Ovary (tissue), 7 donors: ENCODE measurements at regions not wholly inside any gene's neighbourhood (a gene's known extent, or its start where the extent isn't known, plus 50 kb on each side); places are given as distances from the start of the nearest gene placed in this dataset.

Experiments used
- DNase-seq, 5 donors: peaks; one replicate each; pipeline ENCODE4 v3.0.0-alpha.2; 2019 to 2020
- H3K27ac ChIP-seq, 2 donors: fragments of 200-600 bp; one replicate each; pipeline versions ENCODE4 v1.5.1 to v1.8.0; 2019 to 2022
- H3K27me3 ChIP-seq: fragments of 200-600 bp; one replicate; pipeline ENCODE4 v1.8.0; 2022
- H3K36me3 ChIP-seq: fragments of 200-600 bp; sonication (generic); one replicate; pipeline ENCODE4 v1.5.1; 2019
- H3K4me1 ChIP-seq: one replicate; pipeline ENCODE4 v1.8.1; 2013; ENCODE audit warnings: mild to moderate bottlenecking, moderate library complexity; ENCODE audit not compliant: insufficient read depth
- H3K4me3 ChIP-seq: fragments of 200-600 bp; sonication (generic); one replicate; pipeline ENCODE4 v1.5.1; 2017
- H3K9me3 ChIP-seq, 2 donors: fragments of 200-600 bp in 1 of 2; sonication (generic) in 1 of 2; one replicate each; pipeline versions ENCODE4 v1.5.1 to v1.8.1; 2013 to 2019; ENCODE audit warnings: mild to moderate bottlenecking in 1 of 2, moderate library complexity in 1 of 2
- EP300 ChIP-seq: sonication (generic); formaldehyde crosslinking; IDR thresholded peaks from one replicate; pipeline ENCODE4 v1.6.1; 2017; ENCODE audit warnings: antibody characterized with exemption
- POLR2A ChIP-seq: fragments of 450-650 bp; IDR thresholded peaks from one replicate; pipeline ENCODE4 v1.6.1; 2017; ENCODE audit warnings: antibody characterized with exemption, mild to moderate bottlenecking, moderate library complexity
- WGBS, 3 donors: extraction: QIAGEN DNeasy Blood & Tissue Kit in 1 of 3; methylation state at CpG; one replicate each; pipeline versions ENCODE4 v1.1.5 to v1.1.7; 2013 to 2017; 5-methylcytosine and 5-hydroxymethylcytosine counted together
- intact Hi-C, 4 donors: fragments of 100-400 bp; cut with DNase I; formaldehyde crosslinking; loops; one replicate each; pipeline versions ENCODE4 v1.11.0 to v1.15.1; 2022 to 2023
- TF ChIP-seq, protein P1 (sequence below), 3 donors: fragments of 450-650 bp in 2 of 3; fragments of 200-600 bp in 1 of 3; IDR thresholded peaks; one replicate each; pipeline versions ENCODE4 v1.5.1 to v1.8.0; 2016 to 2022; ENCODE audit warnings: antibody characterized with exemption in 3 of 3, mild to moderate bottlenecking in 1 of 3
- donor health status: DM: no; HTN: no; CAD: no; lungs with moderate emphysema.
- donor health status: DM: no; HTN: no; CAD: no.
- donor health status: Bipolar disorder and iron deficiency.
- donor health status: DM: no; HTN: no; CAD: no.
- donor health status: DM: yes; HTN: yes; CAD: no.

DNA sequence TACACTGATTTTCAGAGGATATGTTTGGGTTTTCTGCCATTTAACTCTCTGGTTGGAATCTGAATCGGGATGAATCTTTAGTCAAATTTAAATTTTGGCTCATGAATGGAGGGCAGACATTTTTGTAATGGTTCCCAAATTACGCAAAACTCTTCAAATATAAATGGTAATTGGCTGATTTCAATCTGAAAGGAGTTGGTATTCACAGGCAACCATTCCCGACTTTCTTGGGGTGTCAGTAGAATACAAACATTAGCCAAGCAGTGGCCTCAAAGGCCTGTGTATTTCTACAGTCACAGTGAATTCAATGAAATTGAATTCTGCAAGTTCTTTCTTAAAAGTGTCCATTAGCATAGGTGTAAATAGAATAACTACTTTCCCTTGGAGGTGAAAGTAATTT lies 668.8 kb upstream of the PRKX start:
- no peak overlapping the region for H3K4me3 ChIP-seq
- H3K4me1 ChIP-seq = no peaks in the 10 kb centered on the region
- WGBS, 3 donors = 41 to 43% (median 42%) methylated on average over 3 of the region's 3 CpGs
- no peak for DNase-seq
- no peaks in the 10 kb centered on the region for H3K9me3 ChIP-seq
- H3K36me3 ChIP-seq = no peaks in the 10 kb centered on the region
- no peak overlapping the region for H3K27ac ChIP-seq
- no peak for TF ChIP-seq EP300
- TF ChIP-seq POLR2A = no peak
- TF ChIP-seq, protein P1, sequence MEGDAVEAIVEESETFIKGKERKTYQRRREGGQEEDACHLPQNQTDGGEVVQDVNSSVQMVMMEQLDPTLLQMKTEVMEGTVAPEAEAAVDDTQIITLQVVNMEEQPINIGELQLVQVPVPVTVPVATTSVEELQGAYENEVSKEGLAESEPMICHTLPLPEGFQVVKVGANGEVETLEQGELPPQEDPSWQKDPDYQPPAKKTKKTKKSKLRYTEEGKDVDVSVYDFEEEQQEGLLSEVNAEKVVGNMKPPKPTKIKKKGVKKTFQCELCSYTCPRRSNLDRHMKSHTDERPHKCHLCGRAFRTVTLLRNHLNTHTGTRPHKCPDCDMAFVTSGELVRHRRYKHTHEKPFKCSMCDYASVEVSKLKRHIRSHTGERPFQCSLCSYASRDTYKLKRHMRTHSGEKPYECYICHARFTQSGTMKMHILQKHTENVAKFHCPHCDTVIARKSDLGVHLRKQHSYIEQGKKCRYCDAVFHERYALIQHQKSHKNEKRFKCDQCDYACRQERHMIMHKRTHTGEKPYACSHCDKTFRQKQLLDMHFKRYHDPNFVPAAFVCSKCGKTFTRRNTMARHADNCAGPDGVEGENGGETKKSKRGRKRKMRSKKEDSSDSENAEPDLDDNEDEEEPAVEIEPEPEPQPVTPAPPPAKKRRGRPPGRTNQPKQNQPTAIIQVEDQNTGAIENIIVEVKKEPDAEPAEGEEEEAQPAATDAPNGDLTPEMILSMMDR (IDR thresholded peaks at IDR 0.05) = no peak
- intact Hi-C loops = no loop called here
- no peaks in the 10 kb centered on the region for H3K27me3 ChIP-seq

DNA sequence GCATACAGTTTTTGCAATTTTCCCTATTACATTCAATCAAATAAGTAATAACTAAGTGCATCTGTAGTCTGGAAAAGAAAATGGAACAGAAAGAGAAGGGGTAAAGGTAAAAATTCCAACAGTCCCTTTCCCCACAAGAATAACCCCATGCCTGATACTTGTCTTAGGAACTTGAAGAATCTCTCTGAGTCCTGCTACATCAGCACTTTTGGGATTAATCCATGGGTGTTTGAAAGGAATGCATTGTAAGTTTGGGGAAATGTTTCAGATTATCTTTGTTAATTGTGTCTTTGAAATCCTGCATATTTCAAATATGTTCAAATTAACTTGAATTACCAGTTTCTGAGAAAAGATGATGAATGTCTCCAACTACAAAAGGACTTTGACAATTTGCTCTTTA lies 667.3 kb upstream of the PRKX start:
- Histone ChIP-seq H3K27me3 (no peaks in the 10 kb centered on the region), H3K4me3 (no peak overlapping the region), H3K36me3 (no peaks in the 10 kb centered on the region), H3K4me1 (no peaks in the 10 kb centered on the region), H3K27ac (no peak overlapping the region), H3K9me3 (no peaks in the 10 kb centered on the region)
- intact Hi-C loops = no loop called here
- TF ChIP-seq, protein P1 (IDR thresholded peaks at IDR 0.05) = no peak
- no peak for TF ChIP-seq EP300
- TF ChIP-seq POLR2A = no peak
- DNase-seq = no peak

- H3K9me3 ChIP-seq = no peaks in the 10 kb centered on the region
- WGBS, 3 donors = 91 to 100% (median 92%) methylated on average over 1 of the region's 1 CpG
- TF ChIP-seq EP300 (no peak), POLR2A (no peak)
- TF ChIP-seq, protein P1 (IDR thresholded peaks at IDR 0.05) = no peak
- no peak overlapping the region for H3K27ac ChIP-seq
- H3K4me1 ChIP-seq = no peaks in the 10 kb centered on the region
- intact Hi-C loops = no loop called here
- H3K4me3 ChIP-seq = no peak overlapping the region
- DNase-seq = no peak
- H3K36me3 ChIP-seq = no peaks in the 10 kb centered on the region
- no peaks in the 10 kb centered on the region for H3K27me3 ChIP-seq
These were observed 665.6 kb upstream of the PRKX start for GRCh38 chrX:4379071-4379470.

- no peak for DNase-seq
- Histone ChIP-seq H3K9me3 (no peaks in the 10 kb centered on the region), H3K27me3 (no peaks in the 10 kb centered on the region), H3K4me1 (no peaks in the 10 kb centered on the region), H3K36me3 (no peaks in the 10 kb centered on the region), H3K4me3 (no peak overlapping the region), H3K27ac (no peak overlapping the region)
- TF ChIP-seq, protein P1 (IDR thresholded peaks at IDR 0.05) = no peak
- TF ChIP-seq EP300 (no peak), POLR2A (no peak)
- WGBS, 3 donors = 17 to 33% (median 20%) methylated on average over 8 of the region's 8 CpGs
- intact Hi-C loops = no loop called here
These were observed 660.3 kb upstream of the PRKX start for GRCh38 chrX:4373791-4374190.

GRCh38 chrX:4358577-4358976 lies 645.1 kb upstream of the PRKX start:
- H3K9me3 ChIP-seq = no peaks in the 10 kb centered on the region
- TF ChIP-seq EP300 (no peak), POLR2A (no peak)
- TF ChIP-seq, protein P1 (IDR thresholded peaks at IDR 0.05) = no peak
- intact Hi-C loops = no loop called here
- no peaks in the 10 kb centered on the region for H3K4me1 ChIP-seq
- DNase-seq = no peak
- 45 to 63% (median 55%) methylated on average over 3 of the region's 3 CpGs for WGBS, 3 donors
- no peak overlapping the region for H3K4me3 ChIP-seq
- H3K27ac ChIP-seq = no peak overlapping the region
- H3K27me3 ChIP-seq = no peaks in the 10 kb centered on the region
- H3K36me3 ChIP-seq = no peaks in the 10 kb centered on the region
